C4-2B (cell line): ENCODE measurements at regions not wholly inside any gene's neighbourhood (a gene's known extent, or its start where the extent isn't known, plus 50 kb on each side); places are given as distances from the start of the nearest gene placed in this dataset.

Experiments used
- ZFX ChIP-seq: fragments of 450-650 bp; IDR thresholded peaks from 2 replicates; pipeline ENCODE4 v1.6.1; 2017
- TF ChIP-seq, protein P1 (sequence below): fragments of 450-650 bp; conservative IDR thresholded peaks from 2 replicates; pipeline ENCODE4 v1.5.1; 2017; ENCODE audit warnings: mild to moderate bottlenecking

GRCh38 chr18:78698914-78699313, 280.7 kb upstream of the SALL3 start:
- TF ChIP-seq, protein P1, sequence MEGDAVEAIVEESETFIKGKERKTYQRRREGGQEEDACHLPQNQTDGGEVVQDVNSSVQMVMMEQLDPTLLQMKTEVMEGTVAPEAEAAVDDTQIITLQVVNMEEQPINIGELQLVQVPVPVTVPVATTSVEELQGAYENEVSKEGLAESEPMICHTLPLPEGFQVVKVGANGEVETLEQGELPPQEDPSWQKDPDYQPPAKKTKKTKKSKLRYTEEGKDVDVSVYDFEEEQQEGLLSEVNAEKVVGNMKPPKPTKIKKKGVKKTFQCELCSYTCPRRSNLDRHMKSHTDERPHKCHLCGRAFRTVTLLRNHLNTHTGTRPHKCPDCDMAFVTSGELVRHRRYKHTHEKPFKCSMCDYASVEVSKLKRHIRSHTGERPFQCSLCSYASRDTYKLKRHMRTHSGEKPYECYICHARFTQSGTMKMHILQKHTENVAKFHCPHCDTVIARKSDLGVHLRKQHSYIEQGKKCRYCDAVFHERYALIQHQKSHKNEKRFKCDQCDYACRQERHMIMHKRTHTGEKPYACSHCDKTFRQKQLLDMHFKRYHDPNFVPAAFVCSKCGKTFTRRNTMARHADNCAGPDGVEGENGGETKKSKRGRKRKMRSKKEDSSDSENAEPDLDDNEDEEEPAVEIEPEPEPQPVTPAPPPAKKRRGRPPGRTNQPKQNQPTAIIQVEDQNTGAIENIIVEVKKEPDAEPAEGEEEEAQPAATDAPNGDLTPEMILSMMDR = no peak
- TF ChIP-seq ZFX = no peak
